ENCODE measurements at regions not wholly inside any gene's neighbourhood (a gene's known extent, or its start where the extent isn't known, plus 50 kb on each side); places are given as distances from the start of the nearest gene placed in this dataset.

DNA sequence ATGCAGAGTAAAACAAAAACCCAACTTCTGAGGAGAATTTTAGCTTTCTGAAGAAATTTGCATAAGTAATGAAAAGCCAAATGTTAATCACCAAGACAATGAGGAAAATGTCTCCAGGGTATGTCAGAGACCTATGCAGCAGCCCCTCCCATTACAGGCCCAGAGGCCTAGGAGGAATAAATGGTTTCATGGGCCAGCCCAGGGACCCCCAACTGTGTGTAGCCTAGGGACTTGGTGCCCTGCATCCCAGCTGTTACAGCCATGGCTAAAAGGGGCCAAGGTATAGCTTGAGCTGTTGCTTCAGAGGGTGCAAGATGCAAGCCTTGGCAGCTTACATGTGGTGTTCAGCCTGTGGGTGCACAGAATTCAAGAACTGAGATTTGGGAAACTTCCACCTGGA lies 1256.9 kb upstream of the PIK3C3 start:
- DNase-seq: no peak

DNA sequence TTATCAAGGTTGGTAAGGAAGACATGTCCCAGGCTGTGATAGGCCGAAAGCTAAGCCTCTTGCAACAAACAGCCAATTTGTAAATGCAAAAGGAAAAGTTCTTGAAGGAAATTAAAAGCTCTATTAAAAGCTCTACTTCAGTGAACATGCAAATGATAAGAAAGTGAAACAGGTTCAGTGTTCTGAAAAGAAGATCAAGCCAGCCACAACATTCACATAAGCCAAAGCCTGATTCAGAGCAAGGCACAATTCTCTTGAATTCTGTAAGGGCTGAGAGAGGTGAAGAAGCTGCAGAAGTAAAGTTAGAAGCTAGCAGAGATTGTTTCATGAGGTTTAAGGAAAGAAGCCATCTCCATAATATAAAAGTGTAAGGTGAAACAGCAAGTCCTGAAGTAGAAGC lies 1259.5 kb upstream of the PIK3C3 start:
- DNase-seq: no peak

DNA sequence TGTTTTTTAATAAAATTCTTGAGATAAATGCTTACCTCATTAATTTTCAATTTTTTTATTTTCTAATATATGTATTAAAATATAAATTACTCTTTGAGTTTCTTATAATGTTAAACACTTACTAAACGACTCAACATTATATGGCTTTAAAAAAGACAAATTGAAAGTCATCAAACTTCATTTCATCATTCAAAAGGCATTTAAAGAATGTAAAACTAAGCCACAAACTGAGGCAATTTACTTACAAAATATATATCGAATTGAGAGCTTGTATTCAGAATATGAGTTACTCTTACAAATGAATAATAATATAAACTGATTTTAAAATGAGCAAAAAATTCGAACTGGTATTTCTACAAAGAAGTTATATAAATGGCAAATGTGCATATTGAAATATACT lies 1262.2 kb upstream of the PIK3C3 start:
- DNase-seq: no peak

DNA sequence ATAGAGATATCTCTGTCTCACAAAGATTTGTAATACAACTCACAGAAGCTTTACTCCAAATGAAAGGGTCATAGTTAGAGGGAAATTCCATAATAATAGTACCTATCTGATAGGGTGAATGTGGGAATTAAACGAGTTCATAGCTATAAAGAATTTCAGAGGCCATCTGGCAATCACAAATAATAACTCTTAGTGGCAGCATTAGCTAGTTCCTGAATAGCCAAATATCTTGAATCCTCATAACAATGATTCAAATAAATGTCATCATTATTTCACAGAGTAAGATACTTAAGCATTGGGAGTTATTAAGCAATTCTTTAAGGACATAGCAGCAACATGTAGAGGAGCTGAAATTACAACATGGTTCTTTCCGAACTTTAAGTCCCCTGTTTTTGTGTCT lies 1265.0 kb upstream of the PIK3C3 start:
- no peak for DNase-seq

DNA sequence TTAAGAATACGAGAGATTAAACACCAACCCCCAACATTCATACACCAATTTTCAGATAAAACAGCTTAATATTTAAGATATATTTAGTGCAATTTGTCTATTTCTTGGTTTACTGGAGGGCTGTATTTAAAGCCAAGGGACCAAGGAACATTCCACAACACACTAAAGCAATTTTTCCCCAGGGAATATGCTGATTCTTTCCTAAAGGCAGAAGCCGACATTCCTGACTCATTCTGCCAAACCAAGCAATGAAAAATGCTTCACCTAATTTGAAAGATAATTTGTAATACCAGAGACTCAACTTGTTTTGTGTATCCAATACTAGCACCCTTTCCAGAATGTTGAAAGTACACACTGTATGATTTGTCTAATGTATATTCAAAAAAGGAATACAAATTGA lies 1267.6 kb upstream of the PIK3C3 start:
- DNase-seq: no peak

DNA sequence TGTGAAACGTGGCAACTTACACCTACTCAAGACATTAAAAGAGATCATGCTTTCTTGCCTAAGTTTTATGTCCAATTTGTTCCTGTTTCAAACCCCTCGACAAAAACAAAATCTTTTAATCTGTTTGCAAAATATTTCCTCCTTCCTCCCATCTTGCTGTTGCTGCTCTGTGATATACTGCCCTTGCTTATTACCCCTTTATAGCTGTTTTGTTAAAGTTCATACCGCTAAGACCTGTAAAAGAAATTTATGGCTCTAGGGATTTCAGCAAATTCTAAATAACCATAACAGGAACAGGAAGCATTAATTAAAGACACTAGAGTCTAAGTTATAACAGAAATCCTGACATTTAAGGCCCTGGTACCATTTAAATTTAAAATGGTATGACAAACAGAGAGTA lies 1268.2 kb upstream of the PIK3C3 start:
- DNase-seq: no peak

DNA sequence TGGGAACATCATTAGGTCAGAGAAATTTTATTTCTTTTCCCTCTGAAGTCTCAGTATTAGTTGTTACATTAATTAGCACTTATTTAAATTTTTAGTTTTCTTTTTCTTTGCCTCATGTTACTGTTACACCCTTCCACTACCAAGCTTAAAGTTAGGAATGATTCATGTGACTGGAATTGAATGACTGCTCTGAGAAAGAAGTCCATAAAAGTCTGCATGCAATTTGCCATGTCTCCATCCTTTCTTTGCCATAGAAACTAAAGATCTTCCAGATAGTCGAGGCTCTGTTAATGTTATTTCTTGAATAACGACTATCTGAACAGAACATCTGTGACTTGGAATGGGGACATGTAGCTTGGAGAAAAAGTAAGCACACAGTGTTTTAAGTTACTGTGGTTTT lies 1269.8 kb upstream of the PIK3C3 start:
- DNase-seq: no peak

DNA sequence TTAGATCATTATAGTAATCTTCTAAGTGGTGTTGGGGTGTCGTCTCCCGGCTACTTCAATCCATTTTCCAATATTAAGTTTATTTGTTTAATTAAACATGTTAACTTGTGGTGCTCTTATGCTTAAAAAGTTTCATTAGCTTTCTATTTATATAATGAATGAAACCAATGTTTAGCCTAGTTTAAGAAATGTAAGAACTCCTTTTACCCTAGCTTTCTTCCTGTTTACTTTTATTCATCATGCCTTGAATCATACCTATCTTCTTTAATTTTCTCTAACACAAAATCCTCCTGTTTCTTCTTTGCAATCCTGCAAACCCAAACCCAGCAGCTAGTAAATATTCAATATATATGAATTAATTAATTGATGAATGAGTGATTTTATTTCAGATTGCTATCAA lies 1276.7 kb upstream of the PIK3C3 start:
- DNase-seq: no peak

DNA sequence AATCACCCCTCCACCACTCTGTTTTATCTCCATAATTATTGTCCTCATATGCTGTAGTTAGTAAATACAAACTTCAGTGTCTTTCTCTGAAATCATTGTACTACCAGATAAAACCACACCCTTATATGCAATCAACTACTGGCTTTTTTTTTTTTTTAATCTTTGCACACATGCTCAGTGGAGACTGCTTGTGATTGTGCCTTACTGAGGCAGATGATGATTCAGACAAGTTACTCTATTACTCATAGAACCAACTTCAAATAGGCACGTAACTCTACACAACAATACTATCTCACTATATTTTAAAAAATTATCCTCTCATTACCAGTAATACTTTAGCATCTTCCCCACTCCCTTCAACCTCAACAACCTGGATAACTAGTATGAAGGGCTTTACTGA lies 1278.4 kb upstream of the PIK3C3 start:
- no peak for DNase-seq

DNA sequence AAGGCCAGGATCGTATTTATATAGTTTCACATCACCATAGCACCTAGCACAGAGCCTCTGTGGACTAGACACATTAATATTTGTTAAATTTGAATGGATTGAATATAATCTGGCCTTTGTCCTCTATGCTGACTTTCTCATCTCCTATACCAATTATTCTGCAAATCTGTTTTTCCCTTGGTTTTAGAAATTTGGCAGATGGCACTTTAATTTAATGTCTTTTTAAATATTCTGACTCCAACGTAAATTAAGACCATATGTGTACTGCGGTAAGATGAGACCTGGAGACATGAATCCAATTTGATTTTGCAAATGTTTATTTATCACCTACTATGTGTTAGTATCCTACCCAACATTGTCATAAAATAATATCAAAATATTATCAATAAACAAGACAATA lies 1281.9 kb upstream of the PIK3C3 start:
- no peak for DNase-seq

DNA sequence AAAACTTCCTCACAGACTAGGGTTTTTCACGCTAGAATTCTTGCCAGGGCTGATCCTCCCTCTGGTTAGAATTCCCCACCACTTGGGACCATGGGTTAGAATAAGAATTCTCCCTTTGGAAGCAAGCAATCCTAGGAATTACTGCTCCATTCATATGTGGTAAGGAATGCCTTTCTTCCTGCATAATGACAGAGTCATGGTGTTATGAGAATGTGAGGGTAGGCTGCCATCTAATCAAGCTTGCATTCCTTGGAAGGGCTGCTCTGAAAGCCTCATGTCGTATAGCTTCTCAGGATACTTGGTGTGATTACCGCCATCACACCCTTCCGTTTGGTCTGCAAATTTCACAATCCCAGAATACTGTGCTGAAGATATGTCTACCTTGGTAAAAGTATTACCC lies 1282.4 kb upstream of the PIK3C3 start:
- DNase-seq: no peak

DNA sequence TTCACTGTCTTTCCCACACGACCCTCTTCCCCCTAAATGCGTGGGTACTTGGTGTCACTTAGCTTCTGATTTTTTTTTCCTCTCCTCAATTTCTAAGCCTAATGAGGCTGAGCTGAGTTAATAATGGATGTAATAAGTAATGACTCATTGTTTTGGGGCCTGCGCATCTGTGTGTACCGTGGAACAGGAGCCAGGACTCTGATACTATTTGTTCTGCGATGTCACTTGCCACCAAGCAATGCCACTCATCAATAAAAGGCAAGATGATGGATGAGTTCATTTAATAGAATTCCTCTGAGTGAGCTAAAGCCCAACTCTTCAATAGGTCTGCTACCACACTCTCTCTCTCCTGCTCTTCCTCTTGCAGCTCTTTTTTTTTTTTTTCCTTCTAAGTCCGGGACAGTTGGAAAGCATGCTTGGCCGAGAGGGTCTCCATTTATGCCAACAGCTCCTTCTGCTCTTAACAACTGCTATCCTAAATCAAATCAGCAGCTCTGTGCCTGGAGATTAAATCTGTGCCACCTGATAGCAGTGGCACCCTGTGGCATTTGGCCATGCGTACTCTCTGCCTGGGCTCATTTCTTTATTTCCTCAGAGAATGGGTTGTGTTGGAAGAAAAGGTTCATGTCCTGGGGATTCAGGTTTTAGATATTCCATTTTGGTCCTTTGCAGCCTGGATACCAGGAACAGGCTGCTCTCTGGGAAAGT lies 1284.2 kb upstream of the PIK3C3 start:
- no peak for DNase-seq

DNA sequence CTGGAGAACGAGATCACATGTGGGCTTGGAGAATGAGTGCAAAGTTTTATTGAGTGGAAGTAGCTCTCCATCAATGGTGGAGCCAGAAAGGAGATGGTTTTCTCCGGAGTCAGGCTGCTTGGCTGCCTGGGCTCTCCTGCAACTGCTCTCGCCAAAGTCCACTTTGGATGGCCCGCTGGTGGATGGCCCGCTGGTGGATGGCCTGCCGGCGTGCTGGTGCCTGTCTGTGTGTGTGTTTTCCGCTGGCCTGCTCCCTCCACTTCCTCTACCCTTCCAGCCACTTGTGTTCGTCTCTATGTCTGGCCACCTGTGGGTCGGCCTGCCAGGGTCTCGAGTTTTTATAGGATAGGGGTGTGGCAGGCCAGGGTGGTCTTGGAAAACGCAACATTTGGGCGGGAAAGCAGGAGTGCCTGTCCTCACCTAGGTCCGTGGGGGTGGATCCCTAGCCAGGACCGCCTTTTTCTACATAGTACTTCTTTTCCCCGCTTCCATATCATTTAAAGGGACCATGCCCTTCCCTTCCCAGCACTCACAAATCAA lies 1292.1 kb upstream of the PIK3C3 start:
- no peak for DNase-seq

DNA sequence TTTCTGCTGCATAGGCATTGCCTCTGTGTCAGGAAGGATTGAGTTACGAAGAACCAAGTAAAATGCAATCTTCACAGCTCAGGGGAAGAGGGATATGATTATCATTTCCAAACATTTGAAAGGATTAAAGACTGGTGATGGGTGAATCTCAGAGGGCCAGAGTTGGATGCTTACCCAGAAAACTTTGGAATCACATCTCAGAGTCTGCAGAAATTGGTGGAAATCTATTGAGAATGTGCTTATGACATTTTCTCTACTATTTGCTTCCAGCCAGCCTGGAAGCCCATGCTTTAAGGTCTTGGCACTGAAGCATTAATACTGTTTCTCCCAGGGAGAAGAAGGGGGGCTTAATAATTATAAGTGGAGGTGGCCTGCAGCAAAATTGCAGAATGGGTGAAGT lies 1301.4 kb upstream of the PIK3C3 start:
- no peak for DNase-seq

DNA sequence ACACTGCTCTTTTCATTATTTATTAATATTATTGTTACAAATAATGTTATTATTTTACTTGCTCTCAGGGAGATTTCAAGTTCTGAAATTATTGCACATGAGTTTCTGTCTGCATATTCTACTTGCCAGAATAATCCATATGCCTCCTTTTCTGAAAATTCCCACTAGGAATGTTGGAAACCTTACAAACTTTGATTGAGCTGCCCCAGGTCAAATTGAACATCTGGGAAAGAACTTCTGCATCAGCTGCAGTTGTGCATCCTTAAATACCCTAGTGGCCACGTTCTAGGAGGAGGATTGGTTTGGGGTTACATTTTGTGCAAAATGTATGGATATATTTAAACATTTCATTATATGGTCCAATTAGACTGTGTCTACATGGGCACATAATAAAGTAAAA lies 1302.7 kb upstream of the PIK3C3 start:
- no peak for DNase-seq

DNA sequence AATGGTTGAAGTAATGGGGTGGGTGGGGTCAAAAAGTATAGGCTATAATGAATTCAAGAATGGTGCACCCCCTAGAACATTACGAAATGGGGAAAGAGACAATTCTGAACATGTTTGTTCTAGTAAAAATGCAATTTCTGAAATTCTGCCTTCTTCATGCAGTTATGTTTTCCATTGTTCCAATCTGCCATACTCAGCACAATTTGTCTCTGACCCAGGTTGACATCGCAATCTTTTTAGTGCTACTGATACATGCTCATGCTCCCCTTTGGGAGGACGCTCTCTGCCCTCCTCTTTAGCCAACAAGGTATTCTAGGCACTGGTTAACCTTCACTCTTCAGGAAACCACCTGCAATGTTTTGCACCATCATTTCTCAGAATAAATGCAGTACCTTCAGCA lies 1303.9 kb upstream of the PIK3C3 start:
- no peak for DNase-seq

DNA sequence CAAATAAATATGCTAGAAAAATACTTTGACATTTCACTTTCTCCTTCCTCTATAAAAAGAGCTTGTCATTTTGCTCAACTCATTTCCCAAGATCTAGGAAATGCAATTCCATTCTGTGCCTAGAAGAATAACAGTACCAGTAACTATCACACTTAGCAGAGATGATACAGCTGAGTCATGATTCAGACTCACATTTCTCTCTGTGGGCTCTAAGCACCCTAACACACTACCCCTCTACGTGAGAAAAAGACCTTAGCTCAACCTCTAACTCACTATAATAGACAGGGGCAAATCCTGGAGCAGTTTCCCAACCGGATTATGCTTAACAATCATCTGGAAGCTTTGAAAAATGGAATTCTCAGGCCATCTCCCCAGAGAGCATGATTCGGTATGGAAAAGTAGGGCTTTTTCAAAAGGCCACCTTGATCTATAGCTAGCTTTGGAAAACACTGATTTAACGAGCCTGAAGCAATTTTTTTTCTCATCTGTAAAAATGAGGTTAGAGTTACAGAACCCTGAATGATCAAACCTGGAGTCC lies 1312.3 kb upstream of the PIK3C3 start:
- DNase-seq: no peak

DNA sequence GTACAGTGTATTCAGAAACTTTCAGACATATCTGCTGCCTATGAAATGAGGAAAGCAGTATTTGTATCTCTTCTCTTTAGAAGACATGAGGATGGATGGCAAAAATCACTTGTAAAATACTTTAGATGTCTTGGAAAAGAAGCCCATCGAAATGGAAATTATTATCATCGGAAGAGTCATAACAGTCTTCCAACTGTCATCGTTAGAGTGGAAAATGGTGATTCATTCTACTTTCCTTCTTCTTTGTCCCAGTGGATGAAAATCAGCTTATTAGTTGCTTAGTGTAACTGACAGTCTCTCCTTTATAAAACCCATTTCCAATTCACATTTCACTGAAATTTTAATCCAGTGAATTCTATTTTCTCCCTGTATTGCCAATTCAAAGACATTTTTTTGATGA lies 1323.7 kb upstream of the PIK3C3 start:
- DNase-seq: no peak

DNA sequence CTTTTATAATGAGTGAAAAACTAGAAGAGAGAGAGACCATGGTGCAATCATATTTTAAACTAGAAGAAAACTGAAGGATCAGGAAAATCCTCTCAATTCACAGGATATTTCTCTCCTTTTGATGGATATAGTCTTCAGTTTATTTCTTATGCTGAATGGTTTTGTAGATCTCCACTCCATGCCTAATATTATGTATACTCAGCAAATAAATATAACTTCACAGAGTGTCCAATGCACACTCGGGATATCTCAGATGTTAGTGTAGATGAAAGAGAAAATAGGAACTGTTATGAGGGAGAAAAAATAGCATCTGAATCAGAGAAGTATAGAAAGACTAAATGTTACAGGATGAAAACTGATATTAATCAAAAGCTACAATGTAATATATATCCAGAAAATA lies 1324.5 kb upstream of the PIK3C3 start:
- no peak for DNase-seq

DNA sequence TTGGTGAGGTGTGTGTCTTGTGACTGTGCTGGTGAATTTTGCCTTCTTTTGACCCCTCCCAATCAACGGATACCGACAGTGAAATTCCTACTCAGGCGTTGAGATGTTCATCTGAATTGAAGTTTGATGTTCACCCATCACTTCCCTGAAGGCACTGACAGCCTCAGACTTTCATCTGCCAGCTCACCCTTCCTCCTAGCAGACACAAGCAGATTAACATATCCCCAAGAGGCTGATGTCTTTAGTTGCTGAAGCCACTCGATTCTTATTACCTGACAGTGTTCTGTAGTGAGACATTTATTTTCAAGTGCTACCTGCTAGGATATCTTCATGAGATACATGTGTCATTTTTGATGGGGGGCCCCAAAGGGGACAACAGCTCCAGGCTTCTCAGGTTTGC lies 1330.1 kb upstream of the PIK3C3 start:
- no peak for DNase-seq

DNA sequence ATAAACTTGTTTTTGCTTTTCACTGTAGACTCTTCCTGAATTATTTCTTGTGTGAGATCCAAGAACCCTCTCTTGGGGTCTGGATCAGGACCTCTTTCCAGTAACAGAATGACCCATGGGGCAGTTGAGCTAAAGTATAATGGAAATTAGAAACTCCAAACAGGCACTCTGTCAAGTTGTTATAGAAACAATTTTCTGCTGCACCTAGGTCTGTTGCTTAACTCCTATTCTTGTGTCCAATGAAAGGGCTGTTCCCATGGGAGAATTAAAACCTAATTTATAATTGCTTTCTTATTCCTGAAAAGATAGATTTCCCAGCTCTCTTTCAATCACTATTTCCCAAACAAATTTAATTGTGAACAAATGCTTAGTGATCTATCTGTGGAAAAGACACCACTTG lies 1341.3 kb upstream of the PIK3C3 start:
- DNase-seq: no peak

DNA sequence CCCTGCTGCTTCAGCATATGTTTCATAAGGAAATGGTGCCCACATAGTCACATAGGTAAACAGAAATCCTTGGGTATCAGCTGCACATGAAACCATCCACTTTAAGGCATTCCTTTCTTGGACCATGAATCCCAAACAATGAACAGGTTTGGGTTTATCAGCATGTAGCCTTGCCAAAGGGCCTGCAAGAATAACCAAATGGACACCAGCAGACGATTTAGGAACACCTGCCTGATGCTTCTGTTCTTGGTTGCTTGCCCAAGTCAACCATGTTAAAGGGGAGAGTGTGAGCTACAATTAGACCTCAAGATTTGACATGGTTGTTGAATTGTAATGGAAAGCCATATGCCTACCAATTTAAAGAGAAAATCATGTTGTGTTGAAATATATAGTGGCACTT lies 1342.7 kb upstream of the PIK3C3 start:
- no peak for DNase-seq

DNA sequence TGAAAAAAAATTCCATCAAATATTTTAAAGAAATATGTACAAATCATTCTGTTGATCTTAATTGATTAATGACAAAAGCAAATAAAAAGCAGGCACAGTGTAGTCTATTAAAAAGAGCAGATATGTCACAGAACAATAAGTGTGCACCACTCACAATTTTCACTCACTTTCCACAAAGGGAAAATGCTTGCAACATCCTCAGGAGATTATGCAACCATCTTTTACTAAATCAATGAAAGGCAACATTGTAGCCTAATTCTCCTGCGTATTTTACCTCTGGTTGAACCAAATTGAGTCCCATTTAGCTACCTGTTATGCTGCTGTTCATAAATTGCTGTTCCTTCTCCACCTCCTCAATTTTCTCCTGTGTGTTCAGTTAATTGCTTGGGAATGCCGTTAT lies 1346.8 kb upstream of the PIK3C3 start:
- no peak for DNase-seq

DNA sequence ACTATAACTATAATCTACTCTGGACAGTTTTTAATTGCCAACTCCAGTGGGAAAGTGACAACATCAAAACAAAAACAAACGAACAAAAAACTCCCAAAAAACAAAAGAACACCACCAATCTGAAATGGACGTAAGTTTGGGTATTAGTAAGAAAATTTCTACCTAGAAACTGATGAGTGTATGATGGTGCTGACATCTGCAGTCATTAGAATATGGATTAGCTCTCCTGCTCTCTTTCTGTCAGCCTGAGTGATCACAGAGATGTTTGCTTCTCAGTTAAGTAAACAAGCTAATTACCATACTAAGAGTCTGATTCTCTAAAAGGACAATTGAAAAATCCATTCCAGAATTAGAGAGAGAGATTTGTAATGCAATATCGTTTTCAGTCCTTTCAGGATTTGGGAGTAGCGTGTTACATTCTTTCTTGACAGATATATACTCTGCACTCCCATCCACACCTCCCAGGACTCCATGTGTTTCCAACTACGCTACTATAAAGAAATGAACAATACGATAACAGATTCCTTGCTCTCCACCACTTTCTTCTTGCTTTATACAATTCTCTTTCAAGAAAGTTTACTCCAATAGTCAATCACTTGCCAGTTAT lies 1347.4 kb upstream of the PIK3C3 start:
- peak; percentile 59 for DNase-seq

DNA sequence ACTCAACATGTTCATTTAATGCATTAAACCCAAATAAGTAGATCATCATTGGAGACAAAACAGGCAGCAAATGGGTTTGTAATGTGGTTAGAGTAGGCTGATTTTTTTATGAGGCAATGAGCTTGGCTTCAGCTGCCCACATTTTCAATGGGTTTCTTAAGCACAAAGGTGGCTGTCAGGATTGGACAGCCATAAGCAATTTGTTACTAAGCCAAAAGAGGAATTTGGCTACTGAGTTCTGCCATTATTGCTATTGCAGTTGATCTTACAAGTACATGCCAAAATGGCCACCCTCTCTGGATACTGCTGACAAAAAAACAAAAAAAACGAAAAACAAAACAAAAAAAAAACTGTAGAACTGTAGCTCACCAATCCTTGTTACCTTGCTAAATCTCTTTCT lies 1348.0 kb upstream of the PIK3C3 start:
- no peak for DNase-seq
